HG02852 (cell line): ENCODE measurements at regions not wholly inside any gene's neighbourhood (a gene's known extent, or its start where the extent isn't known, plus 50 kb on each side); places are given as distances from the start of the nearest gene placed in this dataset.

Experiments
- ATAC-seq: cut with Tn5 transposase; IDR thresholded peaks from one replicate; pipeline ENCODE4 v1.9.1; 2021; ENCODE audit warnings: mild to moderate bottlenecking, moderate library complexity; ENCODE audit not compliant: unreplicated experiment

GRCh38 chr5:4662756-4663155, 477.4 kb upstream of the ADAMTS16 start:
- no peak for ATAC-seq

- no peak for ATAC-seq
Observed at GRCh38 chr5:4665911-4666310, 474.2 kb upstream of the ADAMTS16 start.

- no peak for ATAC-seq
Observed at GRCh38 chr5:4674166-4674565, 466.0 kb upstream of the ADAMTS16 start.

- no peak for ATAC-seq
Observed at GRCh38 chr5:4676934-4677333, 463.2 kb upstream of the ADAMTS16 start.

- no peak for ATAC-seq
Observed at GRCh38 chr5:4684946-4685345, 455.2 kb upstream of the ADAMTS16 start.

GRCh38 chr5:4698596-4698995, 441.5 kb upstream of the ADAMTS16 start:
- ATAC-seq, result no peak

GRCh38 chr5:4699592-4699991, 440.5 kb upstream of the ADAMTS16 start:
- ATAC-seq, result no peak

- no peak for ATAC-seq
Observed at GRCh38 chr5:4700069-4700468, 440.1 kb upstream of the ADAMTS16 start.

GRCh38 chr5:4700871-4701270, 439.3 kb upstream of the ADAMTS16 start:
- ATAC-seq, result no peak

GRCh38 chr5:4703931-4704458, 436.1 kb upstream of the ADAMTS16 start:
- no peak for ATAC-seq

- no peak for ATAC-seq
Observed at GRCh38 chr5:4704951-4705350, 435.2 kb upstream of the ADAMTS16 start.

GRCh38 chr5:4716781-4717180, 423.3 kb upstream of the ADAMTS16 start:
- no peak for ATAC-seq

GRCh38 chr5:4717446-4717845, 422.7 kb upstream of the ADAMTS16 start:
- no peak for ATAC-seq

- ATAC-seq, result no peak
Observed at GRCh38 chr5:4720831-4721230, 419.3 kb upstream of the ADAMTS16 start.

- ATAC-seq, result no peak
Observed at GRCh38 chr5:4722886-4723285, 417.2 kb upstream of the ADAMTS16 start.

- no peak for ATAC-seq
Observed at GRCh38 chr5:4725594-4725993, 414.5 kb upstream of the ADAMTS16 start.

GRCh38 chr5:4730279-4730678, 409.9 kb upstream of the ADAMTS16 start:
- ATAC-seq, result no peak

- ATAC-seq, result no peak
Observed at GRCh38 chr5:4734348-4734747, 405.8 kb upstream of the ADAMTS16 start.

GRCh38 chr5:4735261-4735660, 404.9 kb upstream of the ADAMTS16 start:
- no peak for ATAC-seq

- ATAC-seq, result no peak
Observed at GRCh38 chr5:4737868-4738267, 402.3 kb upstream of the ADAMTS16 start.

- no peak for ATAC-seq
Observed at GRCh38 chr5:4738298-4738697, 401.8 kb upstream of the ADAMTS16 start.

GRCh38 chr5:4740156-4740555, 400.0 kb upstream of the ADAMTS16 start:
- ATAC-seq, result no peak

GRCh38 chr5:4758550-4758949, 381.6 kb upstream of the ADAMTS16 start:
- no peak for ATAC-seq

GRCh38 chr5:4758996-4759395, 381.1 kb upstream of the ADAMTS16 start:
- no peak for ATAC-seq
